ENCODE measurements at regions not wholly inside any gene's neighbourhood (a gene's known extent, or its start where the extent isn't known, plus 50 kb on each side); places are given as distances from the start of the nearest gene placed in this dataset.

GRCh38 chr2:122543815-122544214, 788.4 kb downstream of the TSN start:
- no peak overlapping the region for H2BK15ac ChIP-seq (ENCODE audit: low read length)
- H2BK120ac ChIP-seq (ENCODE audit: low read depth, low read length) = no peak overlapping the region
- no peak overlapping the region for H2BK5ac ChIP-seq (ENCODE audit: low read length)
- no peak overlapping the region for H3K4me3 ChIP-seq (ENCODE audit: low read length in 2 of 2)
- no peak overlapping the region for H2BK12ac ChIP-seq (ENCODE audit: low read length)
- no peak overlapping the region for H3K9ac ChIP-seq (ENCODE audit: low read depth, low read length, poor library complexity)
- no peak overlapping the region for H3K4ac ChIP-seq (ENCODE audit: low read length)
- no peak overlapping the region for H3K18ac ChIP-seq (ENCODE audit: low read length)
- H2AK5ac ChIP-seq (ENCODE audit: low read depth, low read length) = no peak overlapping the region
- no peaks in the 10 kb centered on the region for H3K27me3 ChIP-seq (ENCODE audit: control insufficient read depth in 3 of 3, insufficient read depth in 3 of 3, low read depth in 1 of 3, low read length in 3 of 3)
- H2AFZ ChIP-seq (ENCODE audit: low read length) = no peak overlapping the region
- H4K8ac ChIP-seq (ENCODE audit: low read depth, low read length) = no peak overlapping the region
- H3K27ac ChIP-seq (replicated peaks; ENCODE audit: low read length) = no peak overlapping the region
- WGBS, 2 donors (ENCODE audit: extremely low coverage in 2 of 2, insufficient read length in 2 of 2, insufficient replicate concordance in 1 of 2) = no CpG with 5 or more reads among the region's 2 CpGs
- H3K4me1 ChIP-seq (ENCODE audit: control insufficient read depth in 2 of 2, insufficient read depth in 1 of 2, low read depth in 1 of 2, low read length in 2 of 2) = peaks cover 0 to 1% of the 10 kb centered on the region in 2 donors
- H3K9me3 ChIP-seq (replicated peaks in 1 of 2; ENCODE audit: control insufficient read depth in 2 of 2, insufficient read depth in 1 of 2, low read depth in 1 of 2, low read length in 2 of 2) = no peaks in the 10 kb centered on the region
- H3K36me3 ChIP-seq (replicated peaks in 1 of 2; ENCODE audit: control insufficient read depth in 2 of 2, insufficient read depth in 2 of 2, low read length in 2 of 2) = no peaks in the 10 kb centered on the region
- H3K14ac ChIP-seq (ENCODE audit: low read length) = no peak overlapping the region
- H3K23ac ChIP-seq (ENCODE audit: low read depth, low read length, poor library complexity) = no peak overlapping the region
- H3K4me2 ChIP-seq (ENCODE audit: insufficient read depth, low read length, poor library complexity, severe bottlenecking) = no peak overlapping the region
- DNase-seq (ENCODE audit: low spot score) = no peak
- no peaks in the 10 kb centered on the region for H3K79me1 ChIP-seq (ENCODE audit: low read depth, low read length)
- no peak overlapping the region for H4K91ac ChIP-seq (ENCODE audit: low read depth, low read length, poor library complexity)

GRCh38 chr2:122545821-122546220, 790.4 kb downstream of the TSN start:
- Histone ChIP-seq H3K9ac (ENCODE audit: low read depth, low read length, poor library complexity) (no peak overlapping the region), H3K4me2 (ENCODE audit: insufficient read depth, low read length, poor library complexity, severe bottlenecking) (no peak overlapping the region), H3K79me1 (ENCODE audit: low read depth, low read length) (no peaks in the 10 kb centered on the region), H4K91ac (ENCODE audit: low read depth, low read length, poor library complexity) (no peak overlapping the region), H3K18ac (ENCODE audit: low read length) (no peak overlapping the region), H3K4me1 (ENCODE audit: control insufficient read depth in 2 of 2, insufficient read depth in 1 of 2, low read depth in 1 of 2, low read length in 2 of 2) (peaks cover 0 to 1% of the 10 kb centered on the region in 2 donors), H2BK120ac (ENCODE audit: low read depth, low read length) (no peak overlapping the region), H2AFZ (ENCODE audit: low read length) (no peak overlapping the region), H3K9me3 (replicated peaks in 1 of 2; ENCODE audit: control insufficient read depth in 2 of 2, insufficient read depth in 1 of 2, low read depth in 1 of 2, low read length in 2 of 2) (no peaks in the 10 kb centered on the region), H4K8ac (ENCODE audit: low read depth, low read length) (no peak overlapping the region), H3K4me3 (ENCODE audit: low read length in 2 of 2) (no peak overlapping the region), H2AK5ac (ENCODE audit: low read depth, low read length) (no peak overlapping the region), H3K14ac (ENCODE audit: low read length) (no peak overlapping the region), H3K27ac (replicated peaks; ENCODE audit: low read length) (no peak overlapping the region), H2BK15ac (ENCODE audit: low read length) (no peak overlapping the region), H3K23ac (ENCODE audit: low read depth, low read length, poor library complexity) (no peak overlapping the region), H2BK12ac (ENCODE audit: low read length) (no peak overlapping the region), H2BK5ac (ENCODE audit: low read length) (no peak overlapping the region), H3K4ac (ENCODE audit: low read length) (no peak overlapping the region), H3K36me3 (replicated peaks in 1 of 2; ENCODE audit: control insufficient read depth in 2 of 2, insufficient read depth in 2 of 2, low read length in 2 of 2) (no peaks in the 10 kb centered on the region), H3K27me3 (ENCODE audit: control insufficient read depth in 3 of 3, insufficient read depth in 3 of 3, low read depth in 1 of 3, low read length in 3 of 3) (no peaks in the 10 kb centered on the region)
- no peak for DNase-seq (ENCODE audit: low spot score)
- no CpG with 5 or more reads among the region's 4 CpGs for WGBS, 2 donors (ENCODE audit: extremely low coverage in 2 of 2, insufficient read length in 2 of 2, insufficient replicate concordance in 1 of 2)

GRCh38 chr2:122562775-122563174, 807.3 kb downstream of the TSN start:
- Histone ChIP-seq H3K9ac (ENCODE audit: low read depth, low read length, poor library complexity) (no peak overlapping the region), H3K4me3 (ENCODE audit: low read length in 2 of 2) (no peak overlapping the region), H3K23ac (ENCODE audit: low read depth, low read length, poor library complexity) (no peak overlapping the region), H4K8ac (ENCODE audit: low read depth, low read length) (no peak overlapping the region), H3K79me1 (ENCODE audit: low read depth, low read length) (no peaks in the 10 kb centered on the region), H2AK5ac (ENCODE audit: low read depth, low read length) (no peak overlapping the region), H2BK120ac (ENCODE audit: low read depth, low read length) (no peak overlapping the region), H3K4me1 (ENCODE audit: control insufficient read depth in 2 of 2, insufficient read depth in 1 of 2, low read depth in 1 of 2, low read length in 2 of 2) (no peaks in the 10 kb centered on the region), H2BK15ac (ENCODE audit: low read length) (no peak overlapping the region), H3K4ac (ENCODE audit: low read length) (no peak overlapping the region), H3K27me3 (ENCODE audit: control insufficient read depth in 3 of 3, insufficient read depth in 3 of 3, low read depth in 1 of 3, low read length in 3 of 3) (no peaks in the 10 kb centered on the region), H3K9me3 (replicated peaks in 1 of 2; ENCODE audit: control insufficient read depth in 2 of 2, insufficient read depth in 1 of 2, low read depth in 1 of 2, low read length in 2 of 2) (no peaks in the 10 kb centered on the region), H3K18ac (ENCODE audit: low read length) (no peak overlapping the region), H4K91ac (ENCODE audit: low read depth, low read length, poor library complexity) (no peak overlapping the region), H3K27ac (replicated peaks; ENCODE audit: low read length) (no peak overlapping the region), H3K4me2 (ENCODE audit: insufficient read depth, low read length, poor library complexity, severe bottlenecking) (no peak overlapping the region), H3K36me3 (replicated peaks in 1 of 2; ENCODE audit: control insufficient read depth in 2 of 2, insufficient read depth in 2 of 2, low read length in 2 of 2) (no peaks in the 10 kb centered on the region), H2AFZ (ENCODE audit: low read length) (no peak overlapping the region), H3K14ac (ENCODE audit: low read length) (no peak overlapping the region), H2BK12ac (ENCODE audit: low read length) (no peak overlapping the region), H2BK5ac (ENCODE audit: low read length) (no peak overlapping the region)
- DNase-seq (ENCODE audit: low spot score) = no peak
- no CpG with 5 or more reads among the region's 1 CpG for WGBS, 2 donors (ENCODE audit: extremely low coverage in 2 of 2, insufficient read length in 2 of 2, insufficient replicate concordance in 1 of 2)

GRCh38 chr2:122563781-122564180, 808.3 kb downstream of the TSN start:
- no peaks in the 10 kb centered on the region for H3K36me3 ChIP-seq (replicated peaks in 1 of 2; ENCODE audit: control insufficient read depth in 2 of 2, insufficient read depth in 2 of 2, low read length in 2 of 2)
- H3K4me2 ChIP-seq (ENCODE audit: insufficient read depth, low read length, poor library complexity, severe bottlenecking) = no peak overlapping the region
- no peak overlapping the region for H4K91ac ChIP-seq (ENCODE audit: low read depth, low read length, poor library complexity)
- no peak overlapping the region for H3K18ac ChIP-seq (ENCODE audit: low read length)
- DNase-seq (ENCODE audit: low spot score) = no peak
- H2BK120ac ChIP-seq (ENCODE audit: low read depth, low read length) = no peak overlapping the region
- no peak overlapping the region for H2AK5ac ChIP-seq (ENCODE audit: low read depth, low read length)
- no peak overlapping the region for H3K27ac ChIP-seq (replicated peaks; ENCODE audit: low read length)
- H3K23ac ChIP-seq (ENCODE audit: low read depth, low read length, poor library complexity) = no peak overlapping the region
- no peak overlapping the region for H3K14ac ChIP-seq (ENCODE audit: low read length)
- no peak overlapping the region for H3K4ac ChIP-seq (ENCODE audit: low read length)
- H2BK5ac ChIP-seq (ENCODE audit: low read length) = no peak overlapping the region
- WGBS, 2 donors (ENCODE audit: extremely low coverage in 2 of 2, insufficient read length in 2 of 2, insufficient replicate concordance in 1 of 2) = no CpG with 5 or more reads among the region's 2 CpGs
- H3K9ac ChIP-seq (ENCODE audit: low read depth, low read length, poor library complexity) = no peak overlapping the region
- no peak overlapping the region for H3K4me3 ChIP-seq (ENCODE audit: low read length in 2 of 2)
- no peak overlapping the region for H2BK15ac ChIP-seq (ENCODE audit: low read length)
- no peak overlapping the region for H2BK12ac ChIP-seq (ENCODE audit: low read length)
- no peaks in the 10 kb centered on the region for H3K4me1 ChIP-seq (ENCODE audit: control insufficient read depth in 2 of 2, insufficient read depth in 1 of 2, low read depth in 1 of 2, low read length in 2 of 2)
- no peaks in the 10 kb centered on the region for H3K79me1 ChIP-seq (ENCODE audit: low read depth, low read length)
- no peaks in the 10 kb centered on the region for H3K27me3 ChIP-seq (ENCODE audit: control insufficient read depth in 3 of 3, insufficient read depth in 3 of 3, low read depth in 1 of 3, low read length in 3 of 3)
- no peak overlapping the region for H2AFZ ChIP-seq (ENCODE audit: low read length)
- no peaks in the 10 kb centered on the region for H3K9me3 ChIP-seq (replicated peaks in 1 of 2; ENCODE audit: control insufficient read depth in 2 of 2, insufficient read depth in 1 of 2, low read depth in 1 of 2, low read length in 2 of 2)
- H4K8ac ChIP-seq (ENCODE audit: low read depth, low read length) = no peak overlapping the region

All from neuronal stem cell (in vitro differentiated cells).